ENCODE measurements at regions not wholly inside any gene's neighbourhood (a gene's known extent, or its start where the extent isn't known, plus 50 kb on each side); places are given as distances from the start of the nearest gene placed in this dataset.

GRCh38 chr10:132134241-132135052, 52.3 kb upstream of the DPYSL4 start:
- no peak for DNase-seq (ENCODE audit: low spot score)
- intact Hi-C loops (cut with DNase I): no loop called here

- no peak for DNase-seq (ENCODE audit: low spot score)
- intact Hi-C loops (cut with DNase I): no loop called here
These were observed 51.5 kb upstream of the DPYSL4 start for GRCh38 chr10:132135053-132135872.

DNA sequence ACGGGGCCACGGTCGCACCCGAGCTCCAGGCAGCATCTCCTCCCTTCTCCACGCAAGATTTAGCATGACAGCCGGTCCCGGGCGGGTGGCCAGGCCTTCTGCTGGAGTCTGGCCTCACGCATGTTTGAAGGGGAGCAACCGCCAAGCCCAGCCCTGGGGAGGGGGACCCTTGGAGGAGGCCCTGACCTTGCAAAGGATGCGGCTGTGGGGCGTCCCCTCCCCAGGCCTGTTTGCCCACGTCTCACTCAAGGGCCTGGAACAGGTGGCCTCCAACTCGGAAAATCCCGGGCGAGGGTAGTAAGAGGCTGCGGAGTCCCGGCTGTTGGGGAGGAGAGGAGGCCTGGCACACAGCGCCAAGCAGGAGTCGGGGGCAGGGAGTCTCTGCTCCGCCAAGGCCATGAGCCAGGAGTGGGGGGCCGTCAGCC, 50.6 kb upstream of the DPYSL4 start:
- DNase-seq (ENCODE audit: low spot score): peak; percentile 51
- intact Hi-C loops (cut with DNase I): no loop called here

DNA sequence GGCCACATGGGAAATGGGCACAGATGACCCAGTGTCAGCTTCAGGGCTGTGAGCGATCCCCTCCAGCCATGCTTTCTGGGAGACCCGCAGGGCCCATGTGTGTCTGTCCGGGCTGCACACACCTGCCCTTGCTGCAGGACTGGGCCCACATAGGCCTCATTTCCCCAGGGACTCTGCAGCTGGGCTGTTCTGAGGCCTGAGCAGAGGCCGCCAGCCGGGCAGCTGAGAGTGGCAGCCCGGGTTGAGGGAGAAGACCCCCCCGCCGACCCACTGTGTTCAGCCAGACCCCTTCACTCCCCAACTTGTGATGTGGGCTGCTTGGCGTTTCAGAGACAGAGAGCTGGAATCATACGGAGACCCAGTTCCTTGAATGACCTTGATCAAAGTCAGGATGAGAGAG, 50.1 kb upstream of the DPYSL4 start:
- intact Hi-C loops (cut with DNase I): no loop called here
- no peak for DNase-seq (ENCODE audit: low spot score)
